HepG2 (cell line): ENCODE measurements at regions not wholly inside any gene's neighbourhood (a gene's known extent, or its start where the extent isn't known, plus 50 kb on each side); places are given as distances from the start of the nearest gene placed in this dataset.

ENCODE experiments used
- ATAC-seq: fragments of 200-7000 bp; cut with Tn5 transposase; 3 replicates; pipeline ENCODE4 v1.9.1; 2020; ENCODE audit warnings: mild to moderate bottlenecking, moderate library complexity
- BruUV-seq: library from RNA; stranded (reverse); fragments of 400-500 nt; replicated peaks from 2 replicates; lab custom pipeline; 2021; lab: Mats Ljungman, UMichigan
- CTCF ChIA-PET: fragments of 300-600 bp; formaldehyde crosslinking; extraction: SDS; loops from one replicate; lab custom pipeline; 2021; ENCODE audit warnings: low total read pairs, inconsistent platforms, low intra/inter-chr PET ratio; lab: Yijun Ruan, JAX
- POLR2A ChIA-PET: fragments of 350-600 bp; sonication (Branson Sonifier 250); formaldehyde crosslinking; loops from one replicate; lab custom pipeline; 2020; ENCODE audit warnings: antibody characterized with exemption, inconsistent platforms; lab: Yijun Ruan, JAX
- DNase-seq: peaks from one replicate; pipeline ENCODE4 v3.0.0-alpha.2; 2015; ENCODE audit warnings: low spot score
- FAIRE-seq: peaks from 3 replicates; lab custom pipeline; 2011; peaks lifted over from hg19 to GRCh38; lab: Jason Lieb, UNC
- H2AFZ ChIP-seq: one replicate; pipeline ENCODE4 v1.6.1; 2011; ENCODE audit warnings: low read length, inconsistent platforms
- H3K27ac ChIP-seq: fragments of 300-600 bp; 3 replicates; pipeline ENCODE4 v1.8.0; 2011; ENCODE audit warnings: mixed run types, mild to moderate bottlenecking, mixed read lengths, low read length, inconsistent platforms; ENCODE audit not compliant: insufficient read depth; ENCODE audit errors: extremely low read length
- H3K27me3 ChIP-seq, 2 experiments: fragments of 200-600 bp in 1 of 2; 2 replicates in 1 of 2; 3 replicates in 1 of 2; pipeline versions ENCODE4 v1.6.0 to v1.8.0; 2011; ENCODE audit warnings: low read length in 2 of 2, mild to moderate bottlenecking in 2 of 2, moderate library complexity in 2 of 2, inconsistent platforms in 1 of 2; ENCODE audit not compliant: insufficient read depth in 2 of 2, control insufficient read depth in 1 of 2
- H3K36me3 ChIP-seq, 2 experiments: fragments of 200-600 bp in 1 of 2; replicated peaks in 1 of 2; 2 replicates in 1 of 2; 3 replicates in 1 of 2; pipeline versions ENCODE4 v1.5.1 to v1.8.0; 2011; ENCODE audit warnings: low read length in 2 of 2, inconsistent platforms in 1 of 2; ENCODE audit not compliant: insufficient read depth in 2 of 2, control insufficient read depth in 1 of 2
- H3K4me1 ChIP-seq: 2 replicates; pipeline ENCODE4 v1.5.1; 2012; ENCODE audit warnings: low read length, inconsistent platforms; ENCODE audit not compliant: insufficient read depth
- H3K4me2 ChIP-seq: 2 replicates; pipeline ENCODE4 v1.6.0; 2011; ENCODE audit warnings: low read depth, low read length, inconsistent platforms
- H3K4me3 ChIP-seq, 3 experiments: fragments of 200-600 bp in 1 of 3; sonication (generic), shearing (Covaris generic) in 1 of 3; replicated peaks in 1 of 3; 2 replicates each; pipeline ENCODE4 v1.5.1; 2011 to 2016; ENCODE audit warnings: low read length in 3 of 3, inconsistent platforms in 2 of 3, low read depth in 2 of 3, mild to moderate bottlenecking in 2 of 3, control low read depth in 1 of 3, mixed read lengths in 1 of 3; ENCODE audit not compliant: insufficient read depth in 1 of 3
- H3K79me2 ChIP-seq: one replicate; pipeline ENCODE4 v1.6.1; 2011; ENCODE audit warnings: low read length, inconsistent platforms; ENCODE audit not compliant: insufficient read depth
- H3K9ac ChIP-seq: 2 replicates; pipeline ENCODE4 v1.6.0; 2011; ENCODE audit warnings: mild to moderate bottlenecking, low read depth, low read length, inconsistent platforms; ENCODE audit not compliant: insufficient read depth
- H3K9me3 ChIP-seq: 2 replicates; pipeline ENCODE4 v1.5.1; 2012; ENCODE audit warnings: mild to moderate bottlenecking, low read length
- H4K20me1 ChIP-seq: 2 replicates; pipeline ENCODE4 v1.6.0; 2011; ENCODE audit warnings: inconsistent platforms, mild to moderate bottlenecking, low read length, moderate library complexity; ENCODE audit not compliant: insufficient read depth
- BCL6 ChIP-seq: IDR thresholded peaks from 2 replicates; pipeline ENCODE4 v1.6.1; 2016; ENCODE audit warnings: missing genetic modification reagents, missing compliant biosample characterization
- MATR3 ChIP-seq: sonication (generic); formaldehyde crosslinking; IDR thresholded peaks from 2 replicates; pipeline ENCODE4 v1.4.0; 2020; ENCODE audit warnings: missing genetic modification reagents
- NFIB ChIP-seq: sonication (generic); formaldehyde crosslinking; IDR thresholded peaks from 2 replicates; pipeline ENCODE4 v1.9.0; 2021; ENCODE audit warnings: missing genetic modification reagents, mild to moderate bottlenecking, borderline replicate concordance
- TBX3 ChIP-seq: fragments of 450-650 bp; IDR thresholded peaks from 2 replicates; pipeline ENCODE4 v1.6.1; 2017; ENCODE audit warnings: antibody characterized with exemption, mild to moderate bottlenecking, inconsistent platforms, borderline replicate concordance
- ZNF232 ChIP-seq: sonication (generic); formaldehyde crosslinking; IDR thresholded peaks from 2 replicates; pipeline ENCODE4 v1.4.0; 2020; ENCODE audit warnings: missing genetic modification reagents, borderline replicate concordance
- ZNF292 ChIP-seq: sonication (generic); formaldehyde crosslinking; IDR thresholded peaks from 2 replicates; pipeline ENCODE4 v1.8.1; 2022; ENCODE audit warnings: mild to moderate bottlenecking, low read depth, missing genetic modification reagents, borderline replicate concordance
- ZNF652 ChIP-seq: IDR thresholded peaks from 2 replicates; pipeline ENCODE4 v1.6.1; 2016; ENCODE audit warnings: low read depth, borderline replicate concordance
- ZNF776 ChIP-seq: sonication (generic); formaldehyde crosslinking; IDR thresholded peaks from 2 replicates; pipeline ENCODE4 v1.4.0; 2020; ENCODE audit warnings: mild to moderate bottlenecking, missing genetic modification reagents
- ZNF883 ChIP-seq: sonication (generic); formaldehyde crosslinking; IDR thresholded peaks from 2 replicates; pipeline ENCODE4 v1.5.1; 2020; ENCODE audit warnings: mild to moderate bottlenecking, missing genetic modification reagents; ENCODE audit errors: not compliant biosample characterization
- in situ Hi-C: cut with HindIII; loops from 2 replicates; pipeline ENCODE4 v1.10.0; 2017; ENCODE audit warnings: low pct_unique_long_range_greater_than_20kb; ENCODE audit not compliant: extremely low pct_ligation_motif_present
- intact Hi-C: fragments of 100-400 bp; cut with micrococcal nuclease; formaldehyde crosslinking; loops from one replicate; pipeline ENCODE4 v1.10.0; 2022; ENCODE audit not compliant: unreplicated experiment
- TF ChIP-seq, protein P1 (sequence below): sonication (generic); formaldehyde crosslinking; IDR thresholded peaks from 2 replicates; pipeline ENCODE4 v1.4.0; 2020; ENCODE audit warnings: missing genetic modification reagents
- TF ChIP-seq, protein P2 (sequence below): sonication (generic); formaldehyde crosslinking; IDR thresholded peaks from 2 replicates; pipeline ENCODE4 v1.4.0; 2020; ENCODE audit warnings: missing genetic modification reagents
- TF ChIP-seq, protein P3 (sequence below): sonication (generic); formaldehyde crosslinking; IDR thresholded peaks from 2 replicates; pipeline ENCODE4 v1.4.0; 2020; ENCODE audit warnings: missing genetic modification reagents, mild to moderate bottlenecking, borderline replicate concordance

DNA sequence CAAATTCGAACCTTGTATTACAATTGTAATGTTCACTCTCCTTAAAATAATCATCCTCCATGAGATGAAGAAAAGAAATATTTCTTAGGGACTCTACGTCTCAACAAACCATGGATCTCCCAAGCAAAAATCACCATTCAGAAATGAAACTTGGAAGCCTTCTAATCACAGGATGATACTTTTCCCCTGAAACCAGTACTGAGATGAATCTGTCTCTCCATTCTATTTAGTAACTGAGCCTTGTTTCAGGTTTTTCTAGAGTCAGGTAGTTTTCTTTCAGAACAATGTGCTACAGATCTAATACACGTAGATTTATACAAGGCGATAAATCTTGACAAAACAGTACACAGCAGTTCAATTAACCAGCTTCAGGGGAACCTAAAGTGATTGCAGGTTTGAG is 660.1 kb upstream of the CBLB start (continued):
- TF ChIP-seq ZNF883 (CRISPR knock-in tag): no peak
- TF ChIP-seq ZNF232 (CRISPR knock-in tag): no peak

DNA sequence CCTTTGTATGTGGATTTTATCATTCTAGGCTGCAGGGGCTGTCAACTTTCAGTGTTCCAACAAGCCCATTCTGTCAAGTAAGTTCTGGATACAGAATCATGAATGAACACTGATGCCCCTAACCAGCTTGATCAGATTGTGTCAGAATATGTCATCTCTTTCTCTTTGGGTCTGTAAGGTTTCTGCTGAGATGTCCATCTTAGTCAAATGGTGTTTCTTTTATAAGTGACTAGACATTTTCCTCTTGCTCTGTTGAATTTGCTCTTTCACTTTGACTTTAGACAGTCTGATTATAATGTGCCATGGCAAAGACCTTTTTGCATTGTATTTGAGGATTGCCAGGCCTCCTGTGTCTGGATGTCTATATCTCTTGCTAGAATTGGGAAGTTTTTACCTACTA is 660.9 kb upstream of the CBLB start:
- Histone ChIP-seq H3K9ac (no peak overlapping the region), H3K36me3 (no peaks in the 10 kb centered on the region), H3K4me3 (no peak overlapping the region), H3K79me2 (no peaks in the 10 kb centered on the region), H3K4me1 (no peaks in the 10 kb centered on the region), H2AFZ (no peak overlapping the region), H4K20me1 (no peaks in the 10 kb centered on the region), H3K27ac (no peak overlapping the region), H3K4me2 (no peak overlapping the region), H3K27me3 (no peaks in the 10 kb centered on the region), H3K9me3 (peaks cover 13% of the 10 kb centered on the region; the same call in 1 of the 2 replicates)
- DNase-seq (no peak), ATAC-seq (no peak), FAIRE-seq (no peak)
- POLR2A ChIA-PET: no interaction called here
- intact Hi-C loops (no loop called here), in situ Hi-C loops (no loop called here)
- no TSS peak for BruUV-seq
- CTCF ChIA-PET: no interaction called here
- TF ChIP-seq, protein P1, sequence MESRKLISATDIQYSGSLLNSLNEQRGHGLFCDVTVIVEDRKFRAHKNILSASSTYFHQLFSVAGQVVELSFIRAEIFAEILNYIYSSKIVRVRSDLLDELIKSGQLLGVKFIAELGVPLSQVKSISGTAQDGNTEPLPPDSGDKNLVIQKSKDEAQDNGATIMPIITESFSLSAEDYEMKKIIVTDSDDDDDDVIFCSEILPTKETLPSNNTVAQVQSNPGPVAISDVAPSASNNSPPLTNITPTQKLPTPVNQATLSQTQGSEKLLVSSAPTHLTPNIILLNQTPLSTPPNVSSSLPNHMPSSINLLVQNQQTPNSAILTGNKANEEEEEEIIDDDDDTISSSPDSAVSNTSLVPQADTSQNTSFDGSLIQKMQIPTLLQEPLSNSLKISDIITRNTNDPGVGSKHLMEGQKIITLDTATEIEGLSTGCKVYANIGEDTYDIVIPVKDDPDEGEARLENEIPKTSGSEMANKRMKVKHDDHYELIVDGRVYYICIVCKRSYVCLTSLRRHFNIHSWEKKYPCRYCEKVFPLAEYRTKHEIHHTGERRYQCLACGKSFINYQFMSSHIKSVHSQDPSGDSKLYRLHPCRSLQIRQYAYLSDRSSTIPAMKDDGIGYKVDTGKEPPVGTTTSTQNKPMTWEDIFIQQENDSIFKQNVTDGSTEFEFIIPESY (CRISPR knock-in tag): no peak
- no peak for TF ChIP-seq ZNF776 (CRISPR knock-in tag)
- TF ChIP-seq, protein P2, sequence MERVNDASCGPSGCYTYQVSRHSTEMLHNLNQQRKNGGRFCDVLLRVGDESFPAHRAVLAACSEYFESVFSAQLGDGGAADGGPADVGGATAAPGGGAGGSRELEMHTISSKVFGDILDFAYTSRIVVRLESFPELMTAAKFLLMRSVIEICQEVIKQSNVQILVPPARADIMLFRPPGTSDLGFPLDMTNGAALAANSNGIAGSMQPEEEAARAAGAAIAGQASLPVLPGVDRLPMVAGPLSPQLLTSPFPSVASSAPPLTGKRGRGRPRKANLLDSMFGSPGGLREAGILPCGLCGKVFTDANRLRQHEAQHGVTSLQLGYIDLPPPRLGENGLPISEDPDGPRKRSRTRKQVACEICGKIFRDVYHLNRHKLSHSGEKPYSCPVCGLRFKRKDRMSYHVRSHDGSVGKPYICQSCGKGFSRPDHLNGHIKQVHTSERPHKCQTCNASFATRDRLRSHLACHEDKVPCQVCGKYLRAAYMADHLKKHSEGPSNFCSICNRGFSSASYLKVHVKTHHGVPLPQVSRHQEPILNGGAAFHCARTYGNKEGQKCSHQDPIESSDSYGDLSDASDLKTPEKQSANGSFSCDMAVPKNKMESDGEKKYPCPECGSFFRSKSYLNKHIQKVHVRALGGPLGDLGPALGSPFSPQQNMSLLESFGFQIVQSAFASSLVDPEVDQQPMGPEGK (CRISPR knock-in tag): no peak
- no peak for TF ChIP-seq BCL6 (CRISPR knock-in tag)
- TF ChIP-seq TBX3: no peak
- TF ChIP-seq MATR3: no peak
- TF ChIP-seq ZNF652: no peak
- TF ChIP-seq NFIB (CRISPR knock-in tag): no peak
- TF ChIP-seq, protein P3, sequence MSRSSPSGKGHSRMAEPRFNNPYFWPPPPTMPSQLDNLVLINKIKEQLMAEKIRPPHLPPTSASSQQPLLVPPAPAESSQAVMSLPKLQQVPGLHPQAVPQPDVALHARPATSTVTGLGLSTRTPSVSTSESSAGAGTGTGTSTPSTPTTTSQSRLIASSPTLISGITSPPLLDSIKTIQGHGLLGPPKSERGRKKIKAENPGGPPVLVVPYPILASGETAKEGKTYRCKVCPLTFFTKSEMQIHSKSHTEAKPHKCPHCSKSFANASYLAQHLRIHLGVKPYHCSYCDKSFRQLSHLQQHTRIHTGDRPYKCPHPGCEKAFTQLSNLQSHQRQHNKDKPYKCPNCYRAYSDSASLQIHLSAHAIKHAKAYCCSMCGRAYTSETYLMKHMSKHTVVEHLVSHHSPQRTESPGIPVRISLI (CRISPR knock-in tag): no peak
- no peak for TF ChIP-seq ZNF292
